ENCODE measurements at regions not wholly inside any gene's neighbourhood (a gene's known extent, or its start where the extent isn't known, plus 50 kb on each side); places are given as distances from the start of the nearest gene placed in this dataset.

DNA sequence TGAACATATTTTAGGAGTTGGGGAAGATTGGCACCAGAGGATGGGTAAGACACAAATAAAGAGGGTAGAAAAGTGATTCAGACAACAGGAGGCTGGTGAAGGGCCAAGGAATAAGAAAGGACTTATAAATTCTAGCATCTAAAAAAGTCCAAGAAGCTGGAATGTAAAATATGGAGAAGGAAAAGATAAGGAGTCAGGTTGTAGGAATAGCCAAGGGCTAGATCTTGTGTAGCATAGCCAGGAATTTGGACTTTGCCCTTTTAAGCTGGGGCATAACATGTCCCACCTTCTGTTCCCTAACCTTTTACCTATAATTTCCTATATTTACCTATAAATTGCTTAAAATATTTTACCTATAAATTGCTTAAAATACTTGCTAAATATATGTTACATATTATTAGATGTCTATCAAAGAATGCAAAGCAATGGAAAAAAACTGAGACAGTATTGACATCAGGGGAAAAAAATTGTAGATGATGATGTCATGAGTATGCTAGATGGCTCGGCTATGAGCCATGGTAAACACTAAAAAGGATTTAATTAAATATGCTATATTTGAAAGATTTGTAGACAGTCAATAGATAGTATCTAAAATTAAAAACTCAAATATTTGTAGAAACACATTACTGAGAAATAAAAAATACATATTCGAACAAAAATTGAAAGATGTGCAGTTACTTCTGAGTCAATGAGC, 99.7 kb upstream of the PLEKHG7 start:
- no peak overlapping the region for H3K27ac Mint-ChIP-seq

More for the DNA sequence above, 99.7 kb upstream of the PLEKHG7 start:
- no peak overlapping the region for H3K4me3 ChIP-seq
- no peaks in the 10 kb centered on the region for H3F3A ChIP-seq (replicated peaks; ENCODE audit: low read depth)
- peaks cover 32% of the 10 kb centered on the region for H3K9me3 Mint-ChIP-seq
- H2AFZ ChIP-seq = no peak overlapping the region
- no peak for TF ChIP-seq NANOG (IDR thresholded peaks at IDR 0.05; ENCODE audit: borderline replicate concordance)
- no peak for TF ChIP-seq JUNB (IDR thresholded peaks at IDR 0.05; ENCODE audit: unreplicated experiment)
- no peak for TF ChIP-seq POLR2AphosphoS5 (IDR thresholded peaks at IDR 0.05; ENCODE audit: low read depth)
- no peak for TF ChIP-seq EZH2 (IDR thresholded peaks at IDR 0.05; ENCODE audit: low read depth, unreplicated experiment)
- no peak for TF ChIP-seq REST (IDR thresholded peaks at IDR 0.05; ENCODE audit: unreplicated experiment)
- TF ChIP-seq CTCF (conservative IDR thresholded peaks at IDR 0.05; ENCODE audit: low read depth in 2 of 2) = no peak
- TF ChIP-seq, protein P1, sequence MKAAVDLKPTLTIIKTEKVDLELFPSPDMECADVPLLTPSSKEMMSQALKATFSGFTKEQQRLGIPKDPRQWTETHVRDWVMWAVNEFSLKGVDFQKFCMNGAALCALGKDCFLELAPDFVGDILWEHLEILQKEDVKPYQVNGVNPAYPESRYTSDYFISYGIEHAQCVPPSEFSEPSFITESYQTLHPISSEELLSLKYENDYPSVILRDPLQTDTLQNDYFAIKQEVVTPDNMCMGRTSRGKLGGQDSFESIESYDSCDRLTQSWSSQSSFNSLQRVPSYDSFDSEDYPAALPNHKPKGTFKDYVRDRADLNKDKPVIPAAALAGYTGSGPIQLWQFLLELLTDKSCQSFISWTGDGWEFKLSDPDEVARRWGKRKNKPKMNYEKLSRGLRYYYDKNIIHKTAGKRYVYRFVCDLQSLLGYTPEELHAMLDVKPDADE (IDR thresholded peaks at IDR 0.05) = no peak
- no peak for TF ChIP-seq EZH2phosphoT487 (IDR thresholded peaks at IDR 0.05; ENCODE audit: unreplicated experiment)
- TF ChIP-seq ZNF114 (CRISPR knock-in tag; IDR thresholded peaks at IDR 0.05) = no peak
- no peak for TF ChIP-seq STAT1 (IDR thresholded peaks at IDR 0.05; ENCODE audit: unreplicated experiment)
- TF ChIP-seq ZNF462 (CRISPR knock-in tag; IDR thresholded peaks at IDR 0.05) = no peak
- no peaks in the 10 kb centered on the region for H3K27me3 Mint-ChIP-seq (ENCODE audit: insufficient read depth, low read depth, poor library complexity)
- no peak for DNase-seq (ENCODE audit: low spot score)
- H3K36me3 Mint-ChIP-seq (ENCODE audit: low read depth) = peaks cover 21% of the 10 kb centered on the region
- no peaks in the 10 kb centered on the region for H3K36me3 ChIP-seq (ENCODE audit: insufficient read depth)
- ATAC-seq = no peak
- H3K4me3 Mint-ChIP-seq = no peak overlapping the region
- H3K4me2 ChIP-seq = no peak overlapping the region
- no peaks in the 10 kb centered on the region for H3K4me1 ChIP-seq (ENCODE audit: insufficient read depth)
- H3K4me1 Mint-ChIP-seq = no peaks in the 10 kb centered on the region; the same call in 1 of the 3 replicates
- no peaks in the 10 kb centered on the region for H3K27me3 ChIP-seq (ENCODE audit: insufficient read depth)
- H3K27ac ChIP-seq (ENCODE audit: low read depth) = no peak overlapping the region
- peaks cover 11% of the 10 kb centered on the region for H3K9me2 ChIP-seq (ENCODE audit: insufficient read depth)
- no peaks in the 10 kb centered on the region for H4K20me1 ChIP-seq (replicated peaks; ENCODE audit: insufficient read depth)
- no peaks in the 10 kb centered on the region for H3K79me2 ChIP-seq (replicated peaks; ENCODE audit: insufficient read depth)

Measured in GM23338 (cell line).